Fibroblast of the conjunctiva (primary cell): ENCODE measurements at regions not wholly inside any gene's neighbourhood (a gene's known extent, or its start where the extent isn't known, plus 50 kb on each side); places are given as distances from the start of the nearest gene placed in this dataset.
A peak's percentile ranks its signal among the peaks of the same experiment; 100 is the strongest.

Source experiments
- DNase-seq: peaks from one replicate; pipeline ENCODE4 v3.0.0-alpha.2; 2010; ENCODE audit warnings: low read depth

DNA sequence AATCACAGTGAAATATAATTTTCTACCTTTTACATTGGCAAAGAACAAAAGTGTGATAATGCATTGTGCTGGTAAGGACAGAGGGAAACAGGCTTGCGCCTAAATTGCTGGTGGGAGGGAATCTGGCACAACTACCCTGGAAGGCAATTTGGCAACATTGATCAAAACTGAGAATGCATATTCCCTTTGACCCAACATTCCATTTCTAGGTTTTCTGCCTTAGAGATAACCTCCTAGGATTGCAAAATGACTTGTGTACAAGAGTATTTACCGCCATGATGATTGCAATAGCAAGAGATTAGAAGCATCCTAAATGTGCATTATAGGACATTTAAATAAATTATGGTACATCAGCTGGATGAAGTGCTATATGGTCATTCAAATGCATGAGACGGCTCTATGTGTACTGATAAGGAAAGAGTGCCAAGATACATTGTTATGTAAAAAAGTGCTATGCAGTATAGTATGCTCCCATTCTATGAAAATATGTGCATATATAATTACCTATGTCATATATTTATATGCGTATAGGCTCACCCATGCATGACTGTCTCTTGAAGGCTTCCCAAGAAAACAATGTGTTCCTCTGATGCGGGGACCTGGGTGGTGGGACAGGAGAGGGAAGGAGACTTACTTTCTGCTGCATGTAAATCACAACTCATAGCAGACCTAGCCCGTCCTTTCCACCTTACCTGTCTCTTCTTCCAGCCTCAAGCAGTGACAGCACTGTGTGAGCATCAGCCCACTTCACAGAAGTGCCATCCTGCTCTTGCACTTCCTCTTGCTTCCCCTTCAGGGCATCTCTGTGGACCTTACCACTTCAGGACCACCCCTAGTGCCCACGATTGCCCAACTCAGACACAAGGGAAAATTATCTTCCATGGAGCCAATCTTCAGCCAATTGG, 249.9 kb upstream of the TLE3 start:
- no peak for DNase-seq

DNA sequence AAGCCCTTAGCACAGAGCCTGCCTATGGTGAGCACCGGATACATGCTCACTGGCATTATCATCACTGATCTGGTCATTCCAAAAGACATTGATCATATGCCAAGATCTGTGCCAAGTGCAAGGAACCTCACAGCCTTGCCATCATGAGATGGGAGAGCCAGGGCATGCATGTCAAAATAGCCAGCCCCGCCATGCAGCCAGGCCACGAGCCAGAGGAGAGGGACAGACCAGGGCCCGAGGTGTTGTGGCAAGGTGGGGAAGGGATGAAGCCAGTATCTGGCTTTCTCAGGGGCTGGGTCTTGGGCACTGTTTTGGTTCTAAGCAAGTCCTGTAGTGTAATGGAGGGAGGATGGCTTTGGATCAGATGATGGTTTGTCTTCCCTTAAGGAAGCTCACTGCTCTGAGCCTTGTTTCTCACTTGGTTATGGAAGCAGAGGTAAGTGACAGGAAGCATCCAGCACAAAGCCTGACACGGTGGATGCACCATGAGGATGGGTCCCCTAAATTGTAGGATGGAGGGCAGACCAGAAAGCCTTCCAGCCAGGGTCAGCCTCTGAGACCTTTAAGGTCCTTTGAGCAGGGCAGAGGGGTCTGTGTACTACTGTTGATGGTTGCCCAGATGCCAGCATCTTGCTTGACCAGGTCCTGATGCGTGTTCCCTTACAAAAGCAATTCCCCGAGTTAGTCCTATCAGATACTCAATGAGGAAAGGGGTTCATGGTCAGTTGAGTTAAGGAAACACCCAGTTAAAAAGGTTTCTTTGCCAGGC, 247.7 kb upstream of the TLE3 start:
- DNase-seq, result no peak

- DNase-seq, result no peak
These were observed 246.9 kb upstream of the TLE3 start for GRCh38 chr15:70344666-70345065.

GRCh38 chr15:70343961-70344621, 246.4 kb upstream of the TLE3 start:
- DNase-seq, result no peak

- DNase-seq, result no peak
These were observed 245.1 kb upstream of the TLE3 start for GRCh38 chr15:70342554-70343548.

- no peak for DNase-seq
These were observed 244.4 kb upstream of the TLE3 start for GRCh38 chr15:70342141-70342540.

- DNase-seq, result no peak
These were observed 243.8 kb upstream of the TLE3 start for GRCh38 chr15:70341566-70341965.

DNA sequence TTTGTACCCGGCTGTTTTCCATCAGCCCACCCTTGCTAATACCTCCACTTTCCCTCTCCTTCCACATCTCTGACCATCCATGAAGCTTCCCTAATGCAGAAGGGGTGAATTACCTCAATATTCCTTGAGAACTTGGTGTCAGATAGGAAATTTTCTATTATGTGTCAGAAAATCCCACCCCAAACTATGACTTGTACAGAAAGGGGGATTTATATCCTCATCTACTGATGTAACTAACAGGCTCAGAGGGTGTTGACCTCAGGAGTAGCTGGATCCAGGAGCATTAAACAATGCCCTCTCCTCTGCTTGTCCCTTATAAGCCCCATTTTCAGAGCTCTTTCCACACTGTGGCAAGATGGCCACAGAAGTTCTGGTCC, 242.8 kb upstream of the TLE3 start:
- DNase-seq, result no peak

- DNase-seq, result no peak
These were observed 242.1 kb upstream of the TLE3 start for GRCh38 chr15:70339571-70340493.

GRCh38 chr15:70337277-70338186, 239.8 kb upstream of the TLE3 start:
- DNase-seq, result no peak

DNA sequence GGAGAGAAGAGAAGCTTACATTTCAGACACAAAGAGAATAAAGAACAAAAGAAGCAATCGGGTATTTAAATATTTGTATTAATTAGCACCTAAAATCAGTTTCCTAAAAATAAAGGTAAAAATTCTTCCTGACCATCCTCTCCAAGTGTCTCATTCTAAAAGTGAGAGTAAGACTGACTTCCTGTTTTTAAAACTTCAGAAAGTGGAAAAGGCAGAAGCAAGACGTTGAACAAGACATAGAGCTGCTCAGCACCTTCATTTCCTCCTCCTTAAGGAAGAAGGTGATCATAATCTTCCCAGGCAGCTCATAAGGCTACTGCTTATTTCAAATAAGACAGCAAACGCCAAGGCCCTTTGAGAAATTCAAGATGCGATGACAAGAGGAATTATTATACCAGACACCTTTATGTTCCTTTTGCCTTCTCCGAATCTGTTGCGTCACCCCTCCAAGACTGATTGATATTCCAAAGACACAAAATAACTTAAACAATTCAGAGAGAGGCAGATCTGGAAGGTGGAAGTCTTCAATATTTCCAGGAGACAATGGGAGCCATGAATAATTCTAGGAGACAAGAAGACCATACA, 238.8 kb upstream of the TLE3 start:
- no peak for DNase-seq

DNA sequence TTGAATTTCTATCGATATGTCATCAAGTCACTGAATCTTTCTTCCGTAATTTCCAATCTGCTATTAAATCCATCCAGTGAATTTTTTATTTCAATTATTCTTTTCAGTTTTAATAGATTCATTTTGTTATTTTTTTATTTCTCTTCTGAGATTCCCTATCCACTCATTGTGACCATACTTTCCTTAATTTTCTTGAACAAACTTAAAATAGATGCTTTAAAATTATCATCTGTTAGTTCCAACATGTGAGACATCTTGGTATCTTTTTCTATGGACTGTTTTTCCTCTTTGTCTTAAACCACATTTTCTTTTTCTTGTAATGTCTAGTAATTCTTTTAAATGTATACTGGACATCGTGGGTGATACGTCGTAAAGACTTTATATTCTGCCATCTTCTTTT, 236.6 kb upstream of the TLE3 start:
- DNase-seq, result no peak

DNA sequence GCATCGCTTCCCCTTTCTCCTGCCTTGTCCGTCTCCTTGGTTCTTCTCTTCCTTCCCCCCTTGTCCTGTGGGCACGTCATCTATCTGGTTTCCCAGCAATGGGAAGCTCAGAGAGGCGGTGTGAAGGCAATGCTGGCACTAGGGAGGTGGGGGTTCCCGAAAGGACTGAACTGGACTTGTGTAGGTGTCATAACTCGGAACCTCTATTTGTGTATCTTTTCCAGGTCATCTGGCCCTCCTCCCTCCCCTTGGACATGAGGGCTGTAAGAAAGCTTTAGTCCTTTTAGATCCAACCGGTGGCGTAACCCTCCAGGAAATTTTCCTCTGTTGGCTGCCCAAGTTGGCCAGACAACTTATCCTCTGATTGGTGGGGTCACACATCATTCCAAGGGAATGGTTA, 231.5 kb upstream of the TLE3 start:
- DNase-seq, result no peak

GRCh38 chr15:70328679-70329115, 231.0 kb upstream of the TLE3 start:
- DNase-seq, result no peak

GRCh38 chr15:70327856-70328678, 230.3 kb upstream of the TLE3 start:
- peak; percentile 59 for DNase-seq

DNA sequence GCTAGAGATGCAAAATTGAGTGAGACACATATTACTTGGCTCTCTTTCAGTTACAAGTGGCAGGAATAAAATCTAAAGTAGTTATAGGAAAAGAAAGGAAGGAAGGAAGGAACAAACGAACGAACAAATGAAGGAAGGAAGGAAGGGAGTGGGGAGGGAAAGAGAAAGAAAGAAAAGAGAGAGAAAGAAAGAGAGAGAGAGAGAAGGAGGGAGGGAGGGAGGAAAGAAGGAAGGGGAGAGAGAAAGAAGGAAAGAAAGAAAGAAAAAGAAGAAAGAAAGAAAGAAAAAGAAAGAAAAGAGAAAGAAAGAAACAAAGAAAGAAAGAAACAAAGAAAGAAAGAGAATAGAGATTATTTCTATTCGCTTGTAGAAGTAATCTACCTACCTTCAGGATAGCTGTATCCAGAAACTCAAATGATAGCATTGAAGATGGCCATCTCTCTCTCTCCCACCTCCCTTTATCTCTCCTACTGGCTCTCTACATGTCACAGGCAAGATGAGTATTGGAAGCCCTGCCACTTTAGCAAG, 229.7 kb upstream of the TLE3 start:
- no peak for DNase-seq
